WTC11 (cell line): ENCODE measurements at regions not wholly inside any gene's neighbourhood (a gene's known extent, or its start where the extent isn't known, plus 50 kb on each side); places are given as distances from the start of the nearest gene placed in this dataset.

Source experiments
- ATAC-seq: fragments of 200-7000 bp; cut with Tn5 transposase; 2 replicates; pipeline ENCODE4 v1.10.0; 2021; ENCODE audit warnings: mild to moderate bottlenecking, moderate library complexity
- CTCF ChIA-PET: fragments of 300-600 bp; sonication (Branson Sonifier 250); formaldehyde crosslinking; loops from one replicate; lab custom pipeline; 2021; ENCODE audit warnings: antibody characterized with exemption; lab: Charles Lee
- POLR2A ChIA-PET: fragments of 350-600 bp; sonication (Branson Sonifier 250); formaldehyde crosslinking; loops from one replicate; lab custom pipeline; 2021; ENCODE audit warnings: antibody characterized with exemption; lab: Charles Lee
- DNase-seq: peaks from one replicate; pipeline ENCODE4 v3.0.0; 2021; ENCODE audit warnings: low spot score
- H3K27ac Mint-ChIP-seq: 2 replicates; pipeline ENCODE4 v1.8.0; 2021; ENCODE audit warnings: mixed read lengths
- H3K27me3 Mint-ChIP-seq: 2 replicates; pipeline ENCODE4 v1.8.0; 2021; ENCODE audit warnings: low read depth, mild to moderate bottlenecking, moderate library complexity, mixed read lengths
- H3K36me3 Mint-ChIP-seq: 2 replicates; pipeline ENCODE4 v1.8.0; 2021; ENCODE audit warnings: mixed read lengths
- H3K4me1 Mint-ChIP-seq: 2 replicates; pipeline ENCODE4 v1.8.0; 2022; ENCODE audit warnings: mixed read lengths
- H3K4me3 Mint-ChIP-seq: 2 replicates; pipeline ENCODE4 v1.8.0; 2021; ENCODE audit warnings: mild to moderate bottlenecking, moderate library complexity, mixed read lengths
- H3K9me3 Mint-ChIP-seq: 2 replicates; pipeline ENCODE4 v1.8.0; 2021; ENCODE audit warnings: mixed read lengths
- ATF3 ChIP-seq: sonication (generic); formaldehyde crosslinking; conservative IDR thresholded peaks from 2 replicates; pipeline ENCODE4 v1.8.1; 2022; ENCODE audit warnings: mild to moderate bottlenecking, missing genetic modification reagents
- CDX4 ChIP-seq: fragments of 250-450 bp; sonication (Bioruptor Pico); IDR thresholded peaks from 2 replicates; pipeline ENCODE4 v1.9.0; 2021; ENCODE audit warnings: moderate library complexity, mild to moderate bottlenecking, inconsistent platforms, borderline replicate concordance
- E2F1 ChIP-seq: sonication (generic); formaldehyde crosslinking; IDR thresholded peaks from 2 replicates; pipeline ENCODE4 v1.8.0; 2022; ENCODE audit warnings: mild to moderate bottlenecking, missing genetic modification reagents
- E2F4 ChIP-seq: sonication (generic); formaldehyde crosslinking; IDR thresholded peaks from 2 replicates; pipeline ENCODE4 v1.8.1; 2022; ENCODE audit warnings: low read depth, mild to moderate bottlenecking, moderate library complexity, missing genetic modification reagents, borderline replicate concordance
- ERG ChIP-seq: fragments of 250-450 bp; sonication (Bioruptor Pico); IDR thresholded peaks from 2 replicates; pipeline ENCODE4 v1.8.0; 2021; ENCODE audit warnings: mild to moderate bottlenecking
- HMGA2 ChIP-seq: fragments of 250-450 bp; sonication (Bioruptor Pico); IDR thresholded peaks from 2 replicates; pipeline ENCODE4 v1.4.0; 2021; ENCODE audit warnings: mild to moderate bottlenecking, moderate library complexity
- MLX ChIP-seq: sonication (generic); formaldehyde crosslinking; IDR thresholded peaks from 2 replicates; pipeline ENCODE4 v1.8.1; 2023; ENCODE audit warnings: mild to moderate bottlenecking, missing genetic modification reagents, moderate library complexity
- MXD4 ChIP-seq: fragments of 250-450 bp; sonication (Bioruptor Pico); IDR thresholded peaks from 2 replicates; pipeline ENCODE4 v1.8.0; 2021; ENCODE audit warnings: mild to moderate bottlenecking, moderate library complexity, borderline replicate concordance
- MYBL2 ChIP-seq: sonication (generic); formaldehyde crosslinking; IDR thresholded peaks from 2 replicates; pipeline ENCODE4 v1.8.1; 2023; ENCODE audit warnings: mild to moderate bottlenecking, moderate library complexity, missing genetic modification reagents
- SOX15 ChIP-seq: fragments of 250-450 bp; sonication (Bioruptor Pico); IDR thresholded peaks from 2 replicates; pipeline ENCODE4 v1.9.0; 2021; ENCODE audit warnings: mild to moderate bottlenecking
- STAT6 ChIP-seq: sonication (generic); formaldehyde crosslinking; conservative IDR thresholded peaks from 2 replicates; pipeline ENCODE4 v1.8.1; 2023; ENCODE audit warnings: mild to moderate bottlenecking, low read depth, missing genetic modification reagents, moderate library complexity
- USF2 ChIP-seq: sonication (generic); formaldehyde crosslinking; IDR thresholded peaks from 2 replicates; pipeline ENCODE4 v1.8.1; 2023; ENCODE audit warnings: mild to moderate bottlenecking, missing genetic modification reagents, moderate library complexity
- ZBTB21 ChIP-seq: sonication (generic); formaldehyde crosslinking; IDR thresholded peaks from 2 replicates; pipeline ENCODE4 v1.8.1; 2023; ENCODE audit warnings: mild to moderate bottlenecking, missing genetic modification reagents, borderline replicate concordance
- ZNF138 ChIP-seq: sonication (generic); formaldehyde crosslinking; conservative IDR thresholded peaks from 2 replicates; pipeline ENCODE4 v1.8.1; 2022; ENCODE audit warnings: mild to moderate bottlenecking, moderate library complexity, missing genetic modification reagents
- ZNF281 ChIP-seq: sonication (generic); formaldehyde crosslinking; IDR thresholded peaks from 2 replicates; pipeline ENCODE4 v1.8.0; 2023; ENCODE audit warnings: mild to moderate bottlenecking, missing genetic modification reagents
- ZNF396 ChIP-seq: fragments of 250-450 bp; sonication (Bioruptor Pico); IDR thresholded peaks from 2 replicates; pipeline ENCODE4 v1.8.0; 2021; ENCODE audit warnings: mild to moderate bottlenecking, moderate library complexity, borderline replicate concordance
- ZNF425 ChIP-seq: fragments of 250-450 bp; sonication (Bioruptor Pico); conservative IDR thresholded peaks from 2 replicates; pipeline ENCODE4 v1.9.0; 2021; ENCODE audit warnings: mild to moderate bottlenecking

GRCh38 chr6:90362318-90362717, 65.7 kb upstream of the BACH2 start:
- Mint-ChIP-seq H3K4me1 (peaks cover 20% of the 10 kb centered on the region), H3K27me3 (no peaks in the 10 kb centered on the region; the same call in 1 of the 2 replicates), H3K36me3 (no peaks in the 10 kb centered on the region), H3K9me3 (no peaks in the 10 kb centered on the region), H3K27ac (no peak overlapping the region)
- CTCF ChIA-PET: no interaction called here
- DNase-seq: no peak
- TF ChIP-seq MXD4 (CRISPR knock-in tag): no peak
- TF ChIP-seq MLX (CRISPR knock-in tag): no peak
- no peak for TF ChIP-seq ERG
- TF ChIP-seq ATF3 (CRISPR knock-in tag): no peak
- TF ChIP-seq E2F1: no peak
- TF ChIP-seq ZNF425 (CRISPR knock-in tag): no peak
- no peak for TF ChIP-seq E2F4 (CRISPR knock-in tag)
- no peak for TF ChIP-seq CDX4
- TF ChIP-seq ZBTB21 (CRISPR knock-in tag): no peak
- TF ChIP-seq ZNF281 (CRISPR knock-in tag): no peak
- no peak for TF ChIP-seq MYBL2 (CRISPR knock-in tag)
- TF ChIP-seq HMGA2 (CRISPR knock-in tag): no peak
- TF ChIP-seq ZNF138 (CRISPR knock-in tag): no peak
- no peak for TF ChIP-seq SOX15
- TF ChIP-seq, all 79 proteins: peak for 0
- no peak for ATAC-seq
- POLR2A ChIA-PET: interaction anchor here (0.6 kb wide), 1 partner anchor 88 kb away, joined by 3 read pairs; no protein-coding TSS in a partner anchor
- no peak overlapping the region for H3K4me3 Mint-ChIP-seq

GRCh38 chr6:90361174-90361573, 64.5 kb upstream of the BACH2 start:
- no peak for TF ChIP-seq STAT6
- no peak for TF ChIP-seq USF2 (CRISPR knock-in tag)
- TF ChIP-seq ZNF396 (CRISPR knock-in tag): no peak
- ChIA-PET POLR2A (no interaction called here), CTCF (no interaction called here)
- ATAC-seq (no peak), DNase-seq (no peak)
- Mint-ChIP-seq H3K36me3 (no peaks in the 10 kb centered on the region), H3K27me3 (no peaks in the 10 kb centered on the region; the same call in 1 of the 2 replicates), H3K9me3 (no peaks in the 10 kb centered on the region), H3K4me1 (peaks cover 22% of the 10 kb centered on the region), H3K4me3 (no peak overlapping the region), H3K27ac (no peak overlapping the region)
